Inflammatory macrophage treated with lipopolysaccharide for 4 hours (primary cell): ENCODE measurements at regions not wholly inside any gene's neighbourhood (a gene's known extent, or its start where the extent isn't known, plus 50 kb on each side); places are given as distances from the start of the nearest gene placed in this dataset.

ENCODE experiments used
- DNase-seq: peaks from one replicate; pipeline ENCODE4 v3.0.0-alpha.2; 2020

DNA sequence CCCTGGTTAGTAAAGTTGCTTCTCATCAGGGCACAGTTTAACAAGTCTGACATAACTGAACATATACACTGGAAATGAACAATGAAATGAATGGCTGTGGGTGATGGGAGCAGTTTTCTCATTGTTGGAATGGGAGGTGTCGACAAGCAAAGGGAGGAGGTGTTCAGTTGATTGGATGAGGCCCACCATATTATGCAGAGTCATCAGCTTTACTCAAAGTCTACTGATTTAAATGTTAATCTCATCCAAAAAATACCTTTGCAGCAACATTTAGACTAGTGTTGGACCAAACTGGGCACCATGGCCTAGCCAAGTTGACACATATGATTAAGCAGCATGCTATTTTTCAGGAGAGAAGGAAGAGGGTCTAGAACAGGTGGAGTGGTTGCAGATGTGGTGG, 201.7 kb downstream of the RAMP3 start:
- DNase-seq, result no peak

DNA sequence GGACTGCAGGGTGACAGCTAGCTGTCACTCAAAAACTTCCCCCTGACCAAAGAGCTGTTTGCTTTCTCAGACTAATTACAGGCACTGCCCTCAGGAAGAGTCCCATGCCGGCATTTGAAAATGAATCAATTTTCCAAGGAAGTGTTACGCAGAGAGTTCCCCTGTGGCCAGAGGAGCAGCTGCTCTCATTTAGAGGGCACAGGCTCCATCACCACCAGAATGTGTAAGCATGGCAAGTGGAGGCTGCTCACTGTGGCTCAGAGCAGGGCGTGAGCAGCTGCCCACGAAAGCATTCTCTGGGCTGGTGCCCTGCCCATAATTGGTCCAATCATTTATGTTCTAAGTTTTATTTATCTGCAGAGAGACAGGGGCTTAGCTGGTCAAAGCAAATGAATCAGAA, 202.2 kb downstream of the RAMP3 start:
- no peak for DNase-seq

DNA sequence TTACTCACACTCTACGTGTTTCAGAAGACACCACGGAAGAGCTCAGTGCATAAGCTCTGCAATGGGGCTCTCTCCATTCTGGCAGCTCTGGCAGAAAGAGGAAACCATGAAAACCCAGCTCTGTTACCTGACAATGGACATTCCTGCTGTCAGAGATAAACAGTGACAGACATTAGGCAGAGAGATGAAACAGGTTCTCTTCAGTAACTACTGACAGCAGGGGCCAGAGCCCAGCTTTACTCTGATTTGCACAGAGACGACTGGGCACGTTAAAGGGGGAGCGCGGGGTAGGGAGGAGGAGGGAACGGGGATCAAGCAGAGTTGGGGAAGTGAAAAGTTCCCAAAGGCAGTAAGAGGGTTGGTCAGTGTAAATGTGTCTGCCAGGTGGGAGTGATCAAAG, 206.1 kb downstream of the RAMP3 start:
- no peak for DNase-seq

DNA sequence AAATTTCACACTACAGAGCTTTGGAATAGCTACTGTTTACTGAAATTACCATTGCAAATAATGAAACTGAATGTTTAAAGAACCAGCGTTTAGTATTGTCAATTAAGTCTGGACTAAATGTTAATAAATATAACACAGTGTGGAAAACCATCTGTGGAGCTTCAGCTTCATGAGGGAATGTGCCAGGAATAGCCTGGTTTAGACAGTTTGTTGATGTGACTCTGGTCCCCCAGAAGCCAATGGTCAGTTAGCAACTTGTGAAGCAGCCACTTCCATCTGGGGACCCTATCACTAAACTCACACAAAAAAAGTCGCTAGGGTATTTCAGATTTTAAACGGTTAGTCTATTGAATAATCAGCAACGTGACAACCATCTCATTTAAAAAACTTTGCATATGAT, 207.8 kb downstream of the RAMP3 start:
- DNase-seq, result no peak

GRCh38 chr7:45366475-45366874, 207.7 kb upstream of the ADCY1 start:
- DNase-seq, result no peak

GRCh38 chr7:45367026-45367425, 207.1 kb upstream of the ADCY1 start:
- DNase-seq, result no peak

GRCh38 chr7:45368129-45368807, 205.9 kb upstream of the ADCY1 start:
- no peak for DNase-seq

GRCh38 chr7:45384499-45384898, 189.7 kb upstream of the ADCY1 start:
- no peak for DNase-seq

- DNase-seq, result no peak
Observed at GRCh38 chr7:45387837-45388236, 186.3 kb upstream of the ADCY1 start.

- DNase-seq, result no peak
Observed at GRCh38 chr7:45389073-45389872, 184.9 kb upstream of the ADCY1 start.

GRCh38 chr7:45390180-45390579, 184.0 kb upstream of the ADCY1 start:
- DNase-seq, result no peak

- peak; percentile 3 for DNase-seq
Observed at GRCh38 chr7:45390731-45391130, 183.4 kb upstream of the ADCY1 start.

DNA sequence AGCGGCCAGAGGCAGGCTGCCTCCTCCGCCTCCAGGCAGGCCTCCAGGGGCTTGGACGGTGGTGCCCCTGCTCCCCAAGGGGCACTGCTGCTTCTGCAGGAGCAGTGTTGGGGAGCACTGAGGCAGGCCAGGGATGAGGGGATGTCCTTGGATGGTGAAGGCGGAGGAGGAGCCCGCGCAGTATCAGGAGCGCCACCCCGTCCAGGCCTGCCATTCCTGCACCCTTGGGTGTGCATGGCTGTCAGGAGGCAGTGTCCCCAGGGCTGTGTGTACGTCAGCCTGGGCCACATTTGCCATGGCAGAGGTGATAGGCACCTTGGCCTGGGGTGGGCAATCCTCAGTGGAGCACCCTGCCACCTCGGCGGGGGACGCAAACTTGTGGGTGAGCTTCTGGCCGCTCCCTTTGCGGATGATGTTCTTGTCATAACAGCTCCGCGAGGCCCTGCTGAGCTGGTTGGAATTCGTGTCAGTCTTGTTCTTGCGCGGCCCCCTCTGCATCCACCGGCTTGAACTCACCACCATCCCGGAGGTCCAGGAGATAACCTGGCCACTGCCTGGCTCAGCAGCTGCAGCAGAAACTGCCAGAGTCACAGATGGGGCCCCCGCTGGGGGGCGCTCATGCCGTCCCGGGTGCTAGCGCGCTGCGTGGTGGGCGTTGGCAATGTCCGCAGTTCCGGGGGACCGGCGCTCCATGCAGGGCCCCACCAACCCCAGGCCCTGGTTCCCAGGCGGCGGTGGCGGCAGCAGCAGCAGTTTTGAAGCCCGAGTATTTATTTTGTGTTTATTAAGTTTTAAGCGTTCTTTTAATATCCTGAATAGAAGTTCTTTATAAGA, 182.3 kb upstream of the ADCY1 start:
- no peak for DNase-seq

GRCh38 chr7:45394117-45394708, 180.0 kb upstream of the ADCY1 start:
- no peak for DNase-seq

DNA sequence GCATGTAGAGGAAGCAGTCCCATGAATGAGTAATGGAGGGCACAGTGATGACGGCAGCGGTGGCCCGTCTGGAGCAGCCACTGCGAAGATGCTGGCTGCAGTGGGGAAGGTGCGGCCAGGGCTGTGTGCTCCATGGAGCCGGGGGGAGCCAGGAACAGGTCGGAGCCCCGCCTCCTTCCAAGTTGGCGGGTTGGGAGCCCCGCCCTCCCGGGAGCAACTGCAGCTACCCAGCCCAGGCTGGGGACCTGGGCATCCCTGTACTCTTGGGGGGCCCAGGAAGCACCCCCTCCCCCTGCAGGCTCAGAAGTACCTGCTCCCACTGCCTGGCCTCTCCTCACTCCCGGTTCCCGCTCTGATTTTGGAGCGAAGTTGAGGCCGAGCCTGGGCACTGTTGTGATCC, 175.1 kb upstream of the ADCY1 start:
- DNase-seq, result no peak

DNA sequence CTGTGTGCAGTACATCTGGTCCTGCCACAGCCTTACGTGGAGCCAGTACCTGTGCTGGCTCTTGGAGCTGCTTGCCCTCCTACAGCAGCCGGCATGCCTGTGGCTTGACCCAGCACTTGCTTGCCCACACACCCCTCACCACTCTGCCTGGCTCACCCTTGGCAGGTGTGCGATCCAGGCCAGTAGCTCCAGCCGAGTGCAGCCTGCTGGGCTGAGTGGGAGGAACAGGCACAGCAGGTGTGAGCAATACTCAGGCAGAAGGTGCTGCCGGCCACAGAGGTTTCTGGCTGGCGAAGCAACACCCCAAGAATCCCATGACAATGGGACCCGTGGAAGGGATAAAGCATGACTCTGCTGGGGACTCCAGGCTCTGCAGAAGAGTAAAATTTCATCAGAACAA, 173.5 kb upstream of the ADCY1 start:
- DNase-seq, result no peak

DNA sequence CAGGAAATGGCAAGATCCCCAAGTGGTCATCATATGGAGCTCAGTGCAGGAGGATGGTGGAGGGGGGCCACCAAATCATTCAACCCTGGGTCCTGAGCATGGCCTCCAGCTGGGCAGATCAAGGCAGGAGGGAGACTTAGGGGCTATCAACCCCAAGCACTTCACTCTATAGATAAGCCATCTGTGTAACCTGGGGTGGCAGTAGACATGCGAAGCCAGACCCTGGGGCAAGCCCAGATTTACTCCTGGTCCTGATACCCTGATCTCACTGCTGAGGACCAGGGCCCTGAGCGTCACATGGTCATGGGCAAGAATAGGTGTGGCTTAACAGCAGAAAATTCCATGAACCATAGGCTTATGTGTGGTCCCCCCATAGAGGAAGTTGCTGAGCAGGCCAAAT, 173.0 kb upstream of the ADCY1 start:
- DNase-seq, result no peak

DNA sequence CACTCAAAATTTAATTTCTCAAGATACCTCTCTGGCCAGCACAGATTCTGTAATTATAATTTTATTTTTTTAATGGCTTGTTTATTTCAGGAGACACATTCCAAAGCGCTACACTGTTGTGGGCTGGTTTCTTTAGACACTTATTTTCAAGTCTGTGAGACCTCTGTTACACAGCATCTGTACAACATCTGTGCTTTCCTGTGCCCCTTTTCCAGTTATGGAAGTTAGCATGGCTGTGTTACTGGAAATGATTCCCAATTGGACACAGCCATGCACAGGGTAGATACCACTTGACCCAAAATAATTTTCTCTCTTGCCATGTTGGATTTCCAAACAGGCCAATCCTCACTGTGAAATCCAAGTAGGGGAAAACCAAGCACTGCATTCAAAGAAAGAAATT, 172.3 kb upstream of the ADCY1 start:
- no peak for DNase-seq

DNA sequence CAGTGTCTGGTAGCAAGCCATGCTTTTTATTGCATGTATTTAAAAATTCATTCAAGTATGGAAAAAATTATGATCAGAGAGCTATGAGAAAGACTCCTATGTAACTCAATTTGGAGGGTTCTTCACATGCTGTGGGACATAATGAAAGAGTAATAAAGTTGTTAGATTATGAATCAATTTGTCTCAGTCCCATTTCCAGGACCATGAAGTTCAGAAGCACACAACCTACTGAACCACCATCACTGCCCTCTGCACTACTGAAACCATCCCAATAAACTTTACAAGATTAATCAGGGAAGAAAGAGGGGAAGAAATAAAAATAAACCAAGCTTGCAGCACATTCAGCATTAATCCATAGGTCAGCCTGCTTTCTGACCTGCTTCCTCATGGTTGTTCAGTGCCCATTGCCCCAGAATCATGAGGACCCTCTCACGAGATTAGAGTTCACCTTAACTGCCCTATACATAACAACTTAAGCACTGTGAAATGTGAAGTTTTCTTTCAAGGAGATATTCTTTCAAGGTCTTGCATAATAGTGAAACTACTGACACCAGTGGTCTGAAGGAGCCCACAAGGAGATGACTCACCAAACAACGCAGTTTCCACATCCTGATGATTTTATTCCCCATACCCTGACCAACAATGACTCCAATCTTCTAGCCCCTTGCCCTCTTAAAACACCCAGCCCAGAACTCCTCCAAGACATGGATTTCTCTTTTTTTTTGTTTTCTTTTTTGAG, 171.5 kb upstream of the ADCY1 start:
- peak; percentile 78 for DNase-seq

GRCh38 chr7:45404622-45405021, 169.5 kb upstream of the ADCY1 start:
- peak; percentile 3 for DNase-seq

GRCh38 chr7:45407730-45408408, 166.3 kb upstream of the ADCY1 start:
- DNase-seq, result no peak

- no peak for DNase-seq
Observed at GRCh38 chr7:45408409-45408737, 165.8 kb upstream of the ADCY1 start.
